Hematopoietic multipotent progenitor cell treated with erythropoietin and hydrocortisone succinate and interleukin-3 and kit ligand, for 15 days (in vitro differentiated cells): ENCODE measurements at regions not wholly inside any gene's neighbourhood (a gene's known extent, or its start where the extent isn't known, plus 50 kb on each side); places are given as distances from the start of the nearest gene placed in this dataset.

Source experiments
- DNase-seq: peaks from one replicate; pipeline ENCODE4 v3.0.0-alpha.2; 2015; ENCODE audit warnings: low spot score

GRCh38 chr5:4229414-4230292 is 634.0 kb downstream of the IRX1 start:
- no peak for DNase-seq

- DNase-seq = no peak
Observed at GRCh38 chr5:4230471-4230785, 634.8 kb downstream of the IRX1 start.

GRCh38 chr5:4230786-4231641 is 635.4 kb downstream of the IRX1 start:
- no peak for DNase-seq

GRCh38 chr5:4232084-4232483 is 636.5 kb downstream of the IRX1 start:
- DNase-seq = no peak

- no peak for DNase-seq
Observed at GRCh38 chr5:4233671-4234070, 638.0 kb downstream of the IRX1 start.

GRCh38 chr5:4243479-4244264 is 648.0 kb downstream of the IRX1 start:
- DNase-seq = no peak

GRCh38 chr5:4244306-4244705 is 648.7 kb downstream of the IRX1 start:
- no peak for DNase-seq

GRCh38 chr5:4245076-4245475 is 649.4 kb downstream of the IRX1 start:
- no peak for DNase-seq

- DNase-seq = no peak
Observed at GRCh38 chr5:4245511-4245910, 649.9 kb downstream of the IRX1 start.

- DNase-seq = no peak
Observed at GRCh38 chr5:4246447-4246846, 650.8 kb downstream of the IRX1 start.

- DNase-seq = no peak
Observed at GRCh38 chr5:4250254-4250653, 654.6 kb downstream of the IRX1 start.

GRCh38 chr5:4252385-4252784 is 656.8 kb downstream of the IRX1 start:
- no peak for DNase-seq

- no peak for DNase-seq
Observed at GRCh38 chr5:4254736-4255135, 659.1 kb downstream of the IRX1 start.

- DNase-seq = no peak
Observed at GRCh38 chr5:4255441-4255840, 659.8 kb downstream of the IRX1 start.

- DNase-seq = no peak
Observed at GRCh38 chr5:4258170-4258569, 662.5 kb downstream of the IRX1 start.

GRCh38 chr5:4271193-4271592 is 675.6 kb downstream of the IRX1 start:
- no peak for DNase-seq

- no peak for DNase-seq
Observed at GRCh38 chr5:4275232-4275631, 679.6 kb downstream of the IRX1 start.

GRCh38 chr5:4294878-4295277 is 699.2 kb downstream of the IRX1 start:
- no peak for DNase-seq

- no peak for DNase-seq
Observed at GRCh38 chr5:4295663-4296339, 700.2 kb downstream of the IRX1 start.

- DNase-seq = no peak
Observed at GRCh38 chr5:4306057-4306456, 710.4 kb downstream of the IRX1 start.

GRCh38 chr5:4309026-4309425 is 713.4 kb downstream of the IRX1 start:
- DNase-seq = no peak

GRCh38 chr5:4313138-4313537 is 717.5 kb downstream of the IRX1 start:
- no peak for DNase-seq
